GM23338 (cell line): ENCODE measurements at regions not wholly inside any gene's neighbourhood (a gene's known extent, or its start where the extent isn't known, plus 50 kb on each side); places are given as distances from the start of the nearest gene placed in this dataset.

ENCODE experiments used
- ATAC-seq: fragments of 200-7000 bp; cut with Tn5 transposase; 3 replicates; pipeline ENCODE4 v1.9.1; 2020
- DNase-seq: peaks from one replicate; pipeline ENCODE4 v3.0.0-alpha.2; 2015; ENCODE audit warnings: low spot score
- H2AFZ ChIP-seq: fragments of 200-600 bp; sonication (generic); 2 replicates; pipeline ENCODE4 v1.8.0; 2016; ENCODE audit warnings: antibody characterized with exemption, mild to moderate bottlenecking, moderate library complexity
- H3F3A ChIP-seq: fragments of 200-600 bp; sonication (generic); replicated peaks from 2 replicates; pipeline ENCODE4 v1.8.0; 2017; ENCODE audit warnings: antibody characterized with exemption, mixed run types, low read depth
- H3K27ac ChIP-seq: fragments of 200-600 bp; sonication (generic); 2 replicates; pipeline ENCODE4 v1.6.1; 2016; ENCODE audit warnings: low read depth
- H3K27me3 ChIP-seq: fragments of 200-600 bp; sonication (generic); 2 replicates; pipeline ENCODE4 v1.8.0; 2016; ENCODE audit warnings: mild to moderate bottlenecking, mixed run types, moderate library complexity; ENCODE audit not compliant: insufficient read depth
- H3K36me3 ChIP-seq: fragments of 200-600 bp; sonication (generic); 2 replicates; pipeline ENCODE4 v1.8.0; 2016; ENCODE audit warnings: mild to moderate bottlenecking; ENCODE audit not compliant: insufficient read depth
- H3K4me1 ChIP-seq: fragments of 200-600 bp; sonication (generic); 2 replicates; pipeline ENCODE4 v1.8.0; 2016; ENCODE audit warnings: mild to moderate bottlenecking, moderate library complexity; ENCODE audit not compliant: insufficient read depth
- H3K4me2 ChIP-seq: fragments of 200-600 bp; sonication (generic); 2 replicates; pipeline ENCODE4 v1.7.1; 2017; ENCODE audit warnings: mixed run types
- H3K4me3 ChIP-seq: fragments of 200-600 bp; sonication (generic); 2 replicates; pipeline ENCODE4 v1.6.1; 2016; ENCODE audit warnings: mixed run types
- H3K79me2 ChIP-seq: fragments of 200-600 bp; sonication (generic); replicated peaks from 2 replicates; pipeline ENCODE4 v1.8.0; 2017; ENCODE audit warnings: mild to moderate bottlenecking; ENCODE audit not compliant: insufficient read depth
- H3K9me2 ChIP-seq: fragments of 200-600 bp; sonication (generic); 2 replicates; pipeline ENCODE4 v1.8.0; 2017; ENCODE audit not compliant: insufficient read depth
- H4K20me1 ChIP-seq: fragments of 200-600 bp; sonication (generic); replicated peaks from 2 replicates; pipeline ENCODE4 v1.8.0; 2017; ENCODE audit warnings: mild to moderate bottlenecking; ENCODE audit not compliant: insufficient read depth
- H3K27ac Mint-ChIP-seq: 2 replicates; pipeline ENCODE4 v1.8.0; 2020; ENCODE audit warnings: inconsistent platforms, mild to moderate bottlenecking, moderate library complexity, mixed read lengths
- H3K27me3 Mint-ChIP-seq: 3 replicates; pipeline ENCODE4 v1.8.0; 2022; ENCODE audit warnings: low read depth, mild to moderate bottlenecking, moderate library complexity, mixed read lengths, inconsistent platforms; ENCODE audit not compliant: insufficient read depth, poor library complexity
- H3K36me3 Mint-ChIP-seq: 3 replicates; pipeline ENCODE4 v1.8.0; 2021; ENCODE audit warnings: low read depth, mild to moderate bottlenecking, inconsistent platforms, moderate library complexity, mixed read lengths
- H3K4me1 Mint-ChIP-seq: 3 replicates; pipeline ENCODE4 v1.8.0; 2020; ENCODE audit warnings: mild to moderate bottlenecking, inconsistent platforms, mixed read lengths
- H3K4me3 Mint-ChIP-seq: 3 replicates; pipeline ENCODE4 v1.8.0; 2021; ENCODE audit warnings: moderate library complexity, mild to moderate bottlenecking, inconsistent platforms, mixed read lengths
- H3K9me3 Mint-ChIP-seq: 3 replicates; pipeline ENCODE4 v1.8.0; 2020; ENCODE audit warnings: moderate library complexity, mild to moderate bottlenecking, inconsistent platforms, mixed read lengths
- CREB1 ChIP-seq: fragments of 250-450 bp; sonication (Bioruptor Pico); IDR thresholded peaks from 2 replicates; pipeline ENCODE4 v1.5.0; 2020; ENCODE audit warnings: low read depth, mild to moderate bottlenecking, moderate library complexity
- EZH2 ChIP-seq: fragments of 200-600 bp; sonication (generic); IDR thresholded peaks from one replicate; pipeline ENCODE4 v1.8.0; 2017; ENCODE audit warnings: antibody characterized with exemption, mild to moderate bottlenecking, low read depth; ENCODE audit not compliant: unreplicated experiment
- EZH2phosphoT487 ChIP-seq: fragments of 200-600 bp; sonication (generic); IDR thresholded peaks from one replicate; pipeline ENCODE4 v1.8.1; 2018; ENCODE audit warnings: antibody characterized with exemption; ENCODE audit not compliant: unreplicated experiment
- JUNB ChIP-seq: IDR thresholded peaks from one replicate; pipeline ENCODE4 v1.6.1; 2016; ENCODE audit warnings: antibody characterized with exemption; ENCODE audit not compliant: unreplicated experiment
- NANOG ChIP-seq: IDR thresholded peaks from 2 replicates; pipeline ENCODE4 v1.6.1; 2016; ENCODE audit warnings: antibody characterized with exemption, borderline replicate concordance
- POLR2AphosphoS5 ChIP-seq: IDR thresholded peaks from 2 replicates; pipeline ENCODE4 v1.6.1; 2016; ENCODE audit warnings: antibody characterized with exemption, low read depth
- STAT1 ChIP-seq: IDR thresholded peaks from one replicate; pipeline ENCODE4 v1.6.1; 2016; ENCODE audit warnings: antibody characterized with exemption; ENCODE audit not compliant: unreplicated experiment
- ZNF114 ChIP-seq: fragments of 250-450 bp; sonication (Bioruptor Pico); IDR thresholded peaks from 2 replicates; pipeline ENCODE4 v1.5.0; 2020; ENCODE audit warnings: mild to moderate bottlenecking, moderate library complexity
- ZNF331 ChIP-seq: fragments of 250-450 bp; sonication (Bioruptor Pico); IDR thresholded peaks from 2 replicates; pipeline ENCODE4 v1.5.0; 2020; ENCODE audit warnings: low read depth, mild to moderate bottlenecking, moderate library complexity
- ZNF462 ChIP-seq: fragments of 250-450 bp; sonication (Bioruptor Pico); IDR thresholded peaks from 2 replicates; pipeline ENCODE4 v1.5.0; 2020; ENCODE audit warnings: mild to moderate bottlenecking, moderate library complexity
- TF ChIP-seq, protein P1 (sequence below): IDR thresholded peaks from 2 replicates; pipeline ENCODE4 v1.6.1; 2016; ENCODE audit warnings: antibody characterized with exemption
- TF ChIP-seq, protein P2 (sequence below): IDR thresholded peaks from one replicate; pipeline ENCODE4 v1.6.1; 2018; ENCODE audit warnings: antibody characterized with exemption; ENCODE audit not compliant: unreplicated experiment
- TF ChIP-seq, protein P3 (sequence below), 2 experiments: fragments of 200-600 bp in 1 of 2; sonication (generic) in 1 of 2; conservative IDR thresholded peaks; 2 replicates each; pipeline versions ENCODE4 v1.5.1 to v1.6.1; 2016 to 2017; ENCODE audit warnings: antibody characterized with exemption in 2 of 2, low read depth in 2 of 2, mild to moderate bottlenecking in 2 of 2, moderate library complexity in 1 of 2

- H3K27ac Mint-ChIP-seq = no peak overlapping the region
- H3K4me2 ChIP-seq = no peak overlapping the region
These were observed 76.0 kb upstream of the KIT start for GRCh38 chr4:54581807-54582206.

More at GRCh38 chr4:54581807-54582206, 76.0 kb upstream of the KIT start:
- H3K4me1 Mint-ChIP-seq = no peaks in the 10 kb centered on the region
- H3K27me3 ChIP-seq = no peaks in the 10 kb centered on the region
- H3K27me3 Mint-ChIP-seq = no peaks in the 10 kb centered on the region
- no peak overlapping the region for H2AFZ ChIP-seq
- H4K20me1 ChIP-seq = no peaks in the 10 kb centered on the region
- no peak overlapping the region for H3K4me3 ChIP-seq
- no peaks in the 10 kb centered on the region; the same call in 1 of the 2 replicates for H3K9me2 ChIP-seq
- no peaks in the 10 kb centered on the region for H3K79me2 ChIP-seq
- no peaks in the 10 kb centered on the region for H3K36me3 Mint-ChIP-seq
- H3F3A ChIP-seq = no peaks in the 10 kb centered on the region
- H3K4me1 ChIP-seq = no peaks in the 10 kb centered on the region
- H3K9me3 Mint-ChIP-seq = no peaks in the 10 kb centered on the region
- H3K27ac ChIP-seq = no peak overlapping the region
- H3K4me3 Mint-ChIP-seq = no peak overlapping the region
- TF ChIP-seq EZH2 (no peak), STAT1 (no peak), ZNF331 (CRISPR knock-in tag) (no peak), POLR2AphosphoS5 (no peak), JUNB (no peak), CREB1 (CRISPR knock-in tag) (no peak), NANOG (no peak), ZNF114 (CRISPR knock-in tag) (no peak), EZH2phosphoT487 (no peak), ZNF462 (no peak)
- TF ChIP-seq, protein P1, sequence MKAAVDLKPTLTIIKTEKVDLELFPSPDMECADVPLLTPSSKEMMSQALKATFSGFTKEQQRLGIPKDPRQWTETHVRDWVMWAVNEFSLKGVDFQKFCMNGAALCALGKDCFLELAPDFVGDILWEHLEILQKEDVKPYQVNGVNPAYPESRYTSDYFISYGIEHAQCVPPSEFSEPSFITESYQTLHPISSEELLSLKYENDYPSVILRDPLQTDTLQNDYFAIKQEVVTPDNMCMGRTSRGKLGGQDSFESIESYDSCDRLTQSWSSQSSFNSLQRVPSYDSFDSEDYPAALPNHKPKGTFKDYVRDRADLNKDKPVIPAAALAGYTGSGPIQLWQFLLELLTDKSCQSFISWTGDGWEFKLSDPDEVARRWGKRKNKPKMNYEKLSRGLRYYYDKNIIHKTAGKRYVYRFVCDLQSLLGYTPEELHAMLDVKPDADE = no peak
- TF ChIP-seq, protein P2, sequence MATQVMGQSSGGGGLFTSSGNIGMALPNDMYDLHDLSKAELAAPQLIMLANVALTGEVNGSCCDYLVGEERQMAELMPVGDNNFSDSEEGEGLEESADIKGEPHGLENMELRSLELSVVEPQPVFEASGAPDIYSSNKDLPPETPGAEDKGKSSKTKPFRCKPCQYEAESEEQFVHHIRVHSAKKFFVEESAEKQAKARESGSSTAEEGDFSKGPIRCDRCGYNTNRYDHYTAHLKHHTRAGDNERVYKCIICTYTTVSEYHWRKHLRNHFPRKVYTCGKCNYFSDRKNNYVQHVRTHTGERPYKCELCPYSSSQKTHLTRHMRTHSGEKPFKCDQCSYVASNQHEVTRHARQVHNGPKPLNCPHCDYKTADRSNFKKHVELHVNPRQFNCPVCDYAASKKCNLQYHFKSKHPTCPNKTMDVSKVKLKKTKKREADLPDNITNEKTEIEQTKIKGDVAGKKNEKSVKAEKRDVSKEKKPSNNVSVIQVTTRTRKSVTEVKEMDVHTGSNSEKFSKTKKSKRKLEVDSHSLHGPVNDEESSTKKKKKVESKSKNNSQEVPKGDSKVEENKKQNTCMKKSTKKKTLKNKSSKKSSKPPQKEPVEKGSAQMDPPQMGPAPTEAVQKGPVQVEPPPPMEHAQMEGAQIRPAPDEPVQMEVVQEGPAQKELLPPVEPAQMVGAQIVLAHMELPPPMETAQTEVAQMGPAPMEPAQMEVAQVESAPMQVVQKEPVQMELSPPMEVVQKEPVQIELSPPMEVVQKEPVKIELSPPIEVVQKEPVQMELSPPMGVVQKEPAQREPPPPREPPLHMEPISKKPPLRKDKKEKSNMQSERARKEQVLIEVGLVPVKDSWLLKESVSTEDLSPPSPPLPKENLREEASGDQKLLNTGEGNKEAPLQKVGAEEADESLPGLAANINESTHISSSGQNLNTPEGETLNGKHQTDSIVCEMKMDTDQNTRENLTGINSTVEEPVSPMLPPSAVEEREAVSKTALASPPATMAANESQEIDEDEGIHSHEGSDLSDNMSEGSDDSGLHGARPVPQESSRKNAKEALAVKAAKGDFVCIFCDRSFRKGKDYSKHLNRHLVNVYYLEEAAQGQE = no peak
- TF ChIP-seq, protein P3, sequence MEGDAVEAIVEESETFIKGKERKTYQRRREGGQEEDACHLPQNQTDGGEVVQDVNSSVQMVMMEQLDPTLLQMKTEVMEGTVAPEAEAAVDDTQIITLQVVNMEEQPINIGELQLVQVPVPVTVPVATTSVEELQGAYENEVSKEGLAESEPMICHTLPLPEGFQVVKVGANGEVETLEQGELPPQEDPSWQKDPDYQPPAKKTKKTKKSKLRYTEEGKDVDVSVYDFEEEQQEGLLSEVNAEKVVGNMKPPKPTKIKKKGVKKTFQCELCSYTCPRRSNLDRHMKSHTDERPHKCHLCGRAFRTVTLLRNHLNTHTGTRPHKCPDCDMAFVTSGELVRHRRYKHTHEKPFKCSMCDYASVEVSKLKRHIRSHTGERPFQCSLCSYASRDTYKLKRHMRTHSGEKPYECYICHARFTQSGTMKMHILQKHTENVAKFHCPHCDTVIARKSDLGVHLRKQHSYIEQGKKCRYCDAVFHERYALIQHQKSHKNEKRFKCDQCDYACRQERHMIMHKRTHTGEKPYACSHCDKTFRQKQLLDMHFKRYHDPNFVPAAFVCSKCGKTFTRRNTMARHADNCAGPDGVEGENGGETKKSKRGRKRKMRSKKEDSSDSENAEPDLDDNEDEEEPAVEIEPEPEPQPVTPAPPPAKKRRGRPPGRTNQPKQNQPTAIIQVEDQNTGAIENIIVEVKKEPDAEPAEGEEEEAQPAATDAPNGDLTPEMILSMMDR (conservative IDR thresholded peaks at IDR 0.05; ENCODE audit: low read depth in 2 of 2) = no peak
- DNase-seq (no peak), ATAC-seq (no peak)
- H3K36me3 ChIP-seq = no peaks in the 10 kb centered on the region
